ENCODE measurements at regions not wholly inside any gene's neighbourhood (a gene's known extent, or its start where the extent isn't known, plus 50 kb on each side); places are given as distances from the start of the nearest gene placed in this dataset.

- Mint-ChIP-seq H3K27me3 (ENCODE audit: insufficient read depth) (no peaks in the 10 kb centered on the region), H3K4me1 (ENCODE audit: low read depth) (no peaks in the 10 kb centered on the region), H3K9me3 (no peaks in the 10 kb centered on the region), H3K27ac (no peak overlapping the region), H3K36me3 (ENCODE audit: low read depth) (no peaks in the 10 kb centered on the region), H3K4me3 (no peak overlapping the region)
- intact Hi-C loops (cut with micrococcal nuclease): no loop called here
- DNase-seq (ENCODE audit: low spot score): no peak
Measured at GRCh38 chr2:40725040-40725439, 273.1 kb upstream of the SLC8A1 start.

DNA sequence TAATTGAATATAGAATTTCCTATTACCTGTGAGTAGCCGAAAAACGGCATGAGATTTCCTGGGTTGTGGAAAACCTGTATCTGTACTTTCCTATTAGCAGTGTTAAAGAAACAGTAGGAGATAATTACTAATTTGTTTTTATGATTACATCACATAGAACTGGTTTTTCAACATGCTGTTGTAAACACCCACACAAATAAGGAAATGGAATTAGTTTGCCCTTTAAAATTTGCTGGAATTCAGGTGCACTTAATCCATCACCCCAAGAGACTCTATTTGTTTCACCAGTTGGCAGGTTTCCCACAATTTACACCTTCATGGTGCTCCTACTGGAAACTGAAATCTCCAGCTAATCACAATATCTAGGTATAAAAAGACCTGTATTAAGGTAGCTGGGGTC is 274.1 kb upstream of the SLC8A1 start:
- H3K9me3 Mint-ChIP-seq: no peaks in the 10 kb centered on the region
- no peaks in the 10 kb centered on the region for H3K4me1 Mint-ChIP-seq (ENCODE audit: low read depth)
- no peaks in the 10 kb centered on the region for H3K27me3 Mint-ChIP-seq (ENCODE audit: insufficient read depth)
- no peak overlapping the region for H3K4me3 Mint-ChIP-seq
- DNase-seq (ENCODE audit: low spot score): no peak
- intact Hi-C loops (cut with micrococcal nuclease): no loop called here
- H3K27ac Mint-ChIP-seq: no peak overlapping the region
- H3K36me3 Mint-ChIP-seq (ENCODE audit: low read depth): no peaks in the 10 kb centered on the region

GRCh38 chr2:40734797-40735196 is 282.9 kb upstream of the SLC8A1 start:
- no peaks in the 10 kb centered on the region for H3K36me3 Mint-ChIP-seq (ENCODE audit: low read depth)
- no peaks in the 10 kb centered on the region for H3K9me3 Mint-ChIP-seq
- DNase-seq (ENCODE audit: low spot score): no peak
- no peak overlapping the region for H3K27ac Mint-ChIP-seq
- H3K4me3 Mint-ChIP-seq: no peak overlapping the region
- no peaks in the 10 kb centered on the region for H3K27me3 Mint-ChIP-seq (ENCODE audit: insufficient read depth)
- no peaks in the 10 kb centered on the region for H3K4me1 Mint-ChIP-seq (ENCODE audit: low read depth)
- intact Hi-C loops (cut with micrococcal nuclease): no loop called here

GRCh38 chr2:40737180-40737579 is 285.3 kb upstream of the SLC8A1 start:
- intact Hi-C loops (cut with micrococcal nuclease): no loop called here
- Mint-ChIP-seq H3K9me3 (no peaks in the 10 kb centered on the region), H3K4me3 (no peak overlapping the region), H3K27ac (no peak overlapping the region), H3K27me3 (ENCODE audit: insufficient read depth) (no peaks in the 10 kb centered on the region), H3K4me1 (ENCODE audit: low read depth) (no peaks in the 10 kb centered on the region), H3K36me3 (ENCODE audit: low read depth) (no peaks in the 10 kb centered on the region)
- DNase-seq (ENCODE audit: low spot score): no peak

- H3K9me3 Mint-ChIP-seq: no peaks in the 10 kb centered on the region
- H3K27me3 Mint-ChIP-seq (ENCODE audit: insufficient read depth): no peaks in the 10 kb centered on the region
- no peaks in the 10 kb centered on the region for H3K36me3 Mint-ChIP-seq (ENCODE audit: low read depth)
- H3K4me1 Mint-ChIP-seq (ENCODE audit: low read depth): no peaks in the 10 kb centered on the region
- H3K27ac Mint-ChIP-seq: no peak overlapping the region
- no peak for DNase-seq (ENCODE audit: low spot score)
- no peak overlapping the region for H3K4me3 Mint-ChIP-seq
- intact Hi-C loops (cut with micrococcal nuclease): no loop called here
Measured at GRCh38 chr2:40740419-40740818, 288.5 kb upstream of the SLC8A1 start.

DNA sequence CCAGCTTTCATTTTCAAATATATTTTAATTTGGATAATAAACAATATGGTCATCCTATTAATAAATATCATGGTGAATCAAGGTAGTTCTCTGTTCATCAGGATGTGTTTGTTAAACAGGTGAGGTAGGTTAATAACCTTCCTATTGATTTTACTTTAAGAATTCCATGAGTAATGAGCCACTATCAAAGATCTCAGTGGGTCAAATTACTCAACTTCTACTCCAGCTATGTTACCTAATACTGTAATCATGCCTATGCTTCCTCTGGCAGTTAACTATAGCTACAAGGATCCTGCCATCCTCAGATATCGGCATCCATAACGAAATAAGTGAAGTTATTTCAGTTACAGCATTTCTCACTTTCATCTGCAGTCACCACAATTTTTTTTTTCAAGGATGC is 289.6 kb upstream of the SLC8A1 start:
- intact Hi-C loops (cut with micrococcal nuclease): no loop called here
- no peaks in the 10 kb centered on the region for H3K36me3 Mint-ChIP-seq (ENCODE audit: low read depth)
- H3K4me3 Mint-ChIP-seq: no peak overlapping the region
- H3K4me1 Mint-ChIP-seq (ENCODE audit: low read depth): no peaks in the 10 kb centered on the region
- no peak overlapping the region for H3K27ac Mint-ChIP-seq
- H3K27me3 Mint-ChIP-seq (ENCODE audit: insufficient read depth): no peaks in the 10 kb centered on the region
- H3K9me3 Mint-ChIP-seq: no peaks in the 10 kb centered on the region
- DNase-seq (ENCODE audit: low spot score): no peak

GRCh38 chr2:40746191-40746590 is 294.3 kb upstream of the SLC8A1 start:
- no peaks in the 10 kb centered on the region for H3K27me3 Mint-ChIP-seq (ENCODE audit: insufficient read depth)
- intact Hi-C loops (cut with micrococcal nuclease): no loop called here
- H3K9me3 Mint-ChIP-seq: no peaks in the 10 kb centered on the region
- H3K4me1 Mint-ChIP-seq (ENCODE audit: low read depth): no peaks in the 10 kb centered on the region
- no peak for DNase-seq (ENCODE audit: low spot score)
- no peaks in the 10 kb centered on the region for H3K36me3 Mint-ChIP-seq (ENCODE audit: low read depth)
- no peak overlapping the region for H3K4me3 Mint-ChIP-seq
- H3K27ac Mint-ChIP-seq: no peak overlapping the region

DNA sequence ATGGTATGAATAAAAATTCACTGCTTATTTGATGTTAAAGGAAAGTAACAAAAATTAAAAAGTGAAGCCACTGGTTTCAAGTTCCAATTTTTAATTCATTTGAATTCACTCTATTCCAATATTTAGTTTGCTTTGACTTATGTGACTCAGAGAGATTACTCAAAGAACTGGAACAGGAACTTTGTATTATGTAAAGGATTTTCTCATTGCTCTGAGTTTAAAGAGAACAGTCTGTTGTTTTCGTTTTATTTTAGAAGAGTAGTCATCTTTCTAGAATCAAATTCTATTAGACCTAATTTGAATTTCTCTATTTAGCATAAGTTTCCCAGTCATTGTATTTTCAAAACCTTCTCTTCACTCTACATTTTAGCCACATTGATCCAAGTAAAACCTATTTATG is 300.1 kb upstream of the SLC8A1 start:
- no peak overlapping the region for H3K27ac Mint-ChIP-seq
- H3K36me3 Mint-ChIP-seq (ENCODE audit: low read depth): no peaks in the 10 kb centered on the region
- H3K4me3 Mint-ChIP-seq: no peak overlapping the region
- intact Hi-C loops (cut with micrococcal nuclease): no loop called here
- H3K27me3 Mint-ChIP-seq (ENCODE audit: insufficient read depth): no peaks in the 10 kb centered on the region
- DNase-seq (ENCODE audit: low spot score): no peak
- H3K9me3 Mint-ChIP-seq: no peaks in the 10 kb centered on the region
- no peaks in the 10 kb centered on the region for H3K4me1 Mint-ChIP-seq (ENCODE audit: low read depth)

DNA sequence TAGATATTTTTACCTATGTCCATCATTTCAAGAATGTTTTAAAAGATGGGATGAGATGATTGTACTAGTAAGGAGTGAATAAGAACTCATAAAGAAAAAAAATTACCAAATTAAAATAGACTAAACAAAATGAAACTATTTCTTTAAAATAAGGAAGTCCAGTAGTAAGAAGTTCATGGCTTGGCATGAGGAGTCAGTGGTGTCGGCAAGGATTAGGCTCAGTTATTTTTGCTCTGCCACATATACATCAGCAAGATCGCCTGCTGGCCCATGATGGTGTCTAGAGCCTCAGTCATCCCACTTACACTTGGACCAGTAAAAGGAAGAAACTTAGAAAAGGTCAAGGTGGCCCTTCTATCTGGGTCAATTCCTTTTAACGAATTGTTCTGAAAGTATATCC is 300.9 kb upstream of the SLC8A1 start:
- H3K27me3 Mint-ChIP-seq (ENCODE audit: insufficient read depth): no peaks in the 10 kb centered on the region
- intact Hi-C loops (cut with micrococcal nuclease): no loop called here
- H3K36me3 Mint-ChIP-seq (ENCODE audit: low read depth): no peaks in the 10 kb centered on the region
- no peaks in the 10 kb centered on the region for H3K9me3 Mint-ChIP-seq
- no peak overlapping the region for H3K4me3 Mint-ChIP-seq
- no peak for DNase-seq (ENCODE audit: low spot score)
- no peak overlapping the region for H3K27ac Mint-ChIP-seq
- H3K4me1 Mint-ChIP-seq (ENCODE audit: low read depth): no peaks in the 10 kb centered on the region

GRCh38 chr2:40754912-40755311 is 303.0 kb upstream of the SLC8A1 start:
- Mint-ChIP-seq H3K27ac (no peak overlapping the region), H3K9me3 (no peaks in the 10 kb centered on the region), H3K4me1 (ENCODE audit: low read depth) (no peaks in the 10 kb centered on the region), H3K4me3 (no peak overlapping the region), H3K36me3 (ENCODE audit: low read depth) (no peaks in the 10 kb centered on the region), H3K27me3 (ENCODE audit: insufficient read depth) (no peaks in the 10 kb centered on the region)
- intact Hi-C loops (cut with micrococcal nuclease): no loop called here
- no peak for DNase-seq (ENCODE audit: low spot score)

DNA sequence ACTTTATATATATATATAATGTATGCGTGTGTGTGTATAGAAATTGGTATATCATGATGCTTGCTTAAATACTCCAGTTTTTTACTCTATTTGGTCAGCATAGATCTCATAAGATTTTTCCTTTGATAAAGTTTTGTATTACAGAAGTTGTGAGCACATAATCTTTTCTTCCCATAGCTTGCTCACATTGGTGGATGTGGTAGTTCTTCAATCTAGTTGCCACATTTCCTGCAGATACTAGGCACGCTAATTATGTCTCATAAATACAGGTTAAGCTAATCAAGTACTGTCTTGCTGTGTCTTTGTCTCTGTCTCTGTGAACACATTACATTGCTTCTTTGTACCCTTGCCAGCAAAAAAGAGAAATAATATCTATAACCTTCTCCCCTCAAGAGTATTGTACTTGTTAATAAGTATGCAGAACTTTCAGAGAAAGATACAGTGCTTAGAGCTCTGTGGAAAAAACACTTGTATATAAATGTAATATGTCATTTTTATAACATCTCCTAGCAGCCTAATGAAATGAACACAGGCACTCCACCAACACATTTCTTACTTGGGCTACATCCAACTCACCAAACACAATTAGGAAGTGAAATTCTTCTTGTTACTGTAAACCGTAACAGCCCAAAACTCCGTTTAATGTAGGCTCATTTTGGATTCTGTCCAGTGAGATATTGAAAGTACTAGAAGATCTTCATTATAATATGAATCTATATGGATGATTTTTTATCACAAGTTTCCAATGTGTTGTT is 306.7 kb upstream of the SLC8A1 start:
- H3K4me1 Mint-ChIP-seq (ENCODE audit: low read depth): no peaks in the 10 kb centered on the region
- H3K27ac Mint-ChIP-seq: no peak overlapping the region
- no peaks in the 10 kb centered on the region for H3K36me3 Mint-ChIP-seq (ENCODE audit: low read depth)
- H3K4me3 Mint-ChIP-seq: no peak overlapping the region
- H3K27me3 Mint-ChIP-seq (ENCODE audit: insufficient read depth): no peaks in the 10 kb centered on the region
- H3K9me3 Mint-ChIP-seq: no peaks in the 10 kb centered on the region
- intact Hi-C loops (cut with micrococcal nuclease): no loop called here
- no peak for DNase-seq (ENCODE audit: low spot score)

- no peak for DNase-seq (ENCODE audit: low spot score)
- intact Hi-C loops (cut with micrococcal nuclease): loop anchor here (1.0 kb wide), 1 partner anchor 846 kb away; no protein-coding TSS in a partner anchor
- Mint-ChIP-seq H3K27ac (no peak overlapping the region), H3K4me1 (ENCODE audit: low read depth) (no peaks in the 10 kb centered on the region), H3K9me3 (no peaks in the 10 kb centered on the region), H3K27me3 (ENCODE audit: insufficient read depth) (no peaks in the 10 kb centered on the region), H3K36me3 (ENCODE audit: low read depth) (no peaks in the 10 kb centered on the region), H3K4me3 (no peak overlapping the region)
Measured at GRCh38 chr2:40760071-40760666, 308.3 kb upstream of the SLC8A1 start.

DNA sequence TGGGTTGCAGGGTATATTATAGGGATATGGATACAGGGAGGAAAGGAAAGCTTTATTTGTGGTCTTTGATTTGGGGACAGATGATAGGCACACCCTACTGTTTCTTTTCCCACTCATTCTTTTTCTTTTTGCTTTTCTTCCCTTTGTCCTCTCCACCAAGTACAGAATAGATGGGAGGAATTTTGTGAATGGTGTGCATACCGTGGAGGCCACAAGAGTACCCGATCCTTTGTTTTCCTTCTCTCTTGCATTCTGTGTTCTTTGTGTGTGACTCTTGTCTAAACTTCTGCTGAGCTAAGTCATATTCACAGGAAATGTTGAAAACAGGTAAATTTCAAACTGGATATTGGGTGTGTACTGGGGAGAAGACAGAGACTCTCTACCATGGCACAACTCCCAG is 321.4 kb upstream of the SLC8A1 start:
- DNase-seq (ENCODE audit: low spot score): no peak
- no peaks in the 10 kb centered on the region for H3K4me1 Mint-ChIP-seq (ENCODE audit: low read depth)

DNA sequence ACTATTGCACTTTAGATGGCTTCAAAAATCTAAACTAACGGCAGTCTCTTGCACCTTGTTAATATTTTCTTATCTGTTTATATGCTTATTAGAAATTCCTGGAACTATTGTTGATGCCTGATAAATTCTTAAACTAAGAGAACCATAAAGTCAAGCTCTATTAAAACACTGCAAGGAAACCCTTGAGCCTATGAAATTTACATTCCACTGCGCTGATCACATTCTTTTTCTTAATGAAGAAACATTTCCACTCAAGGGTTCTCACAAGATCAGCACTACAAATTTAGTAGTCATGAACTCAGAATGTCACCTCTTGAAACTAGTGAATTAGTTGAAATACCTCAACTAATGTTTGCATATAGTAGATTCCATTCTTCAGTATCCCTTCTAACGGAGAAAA is 331.8 kb upstream of the SLC8A1 start:
- Mint-ChIP-seq H3K36me3 (ENCODE audit: low read depth) (no peaks in the 10 kb centered on the region), H3K4me1 (ENCODE audit: low read depth) (no peaks in the 10 kb centered on the region), H3K27me3 (ENCODE audit: insufficient read depth) (no peaks in the 10 kb centered on the region)

More for the DNA sequence above, 321.4 kb upstream of the SLC8A1 start:
- Mint-ChIP-seq H3K27ac (no peak overlapping the region), H3K27me3 (ENCODE audit: insufficient read depth) (no peaks in the 10 kb centered on the region), H3K36me3 (ENCODE audit: low read depth) (no peaks in the 10 kb centered on the region), H3K9me3 (no peaks in the 10 kb centered on the region), H3K4me3 (no peak overlapping the region)
- intact Hi-C loops (cut with micrococcal nuclease): no loop called here

More for the DNA sequence above, 331.8 kb upstream of the SLC8A1 start:
- intact Hi-C loops (cut with micrococcal nuclease): no loop called here
- H3K4me3 Mint-ChIP-seq: no peak overlapping the region
- DNase-seq (ENCODE audit: low spot score): no peak
- peaks cover 4% of the 10 kb centered on the region for H3K9me3 Mint-ChIP-seq
- no peak overlapping the region for H3K27ac Mint-ChIP-seq

All from activated T-helper 1 cell treated with anti-CD3 and anti-CD28 coated beads, Interleukin-12 subunit alpha, Interleukin-12 subunit beta, Interleukin-2, Interleukin-4 antibody, amounts not matched to agents 30 ng/mL and 10 ng/mL and 1 ng/mL, durations not matched to agents 14 hours and 24 hours and 36 hours (primary cell).